MCF 10A (cell line): ENCODE measurements at regions not wholly inside any gene's neighbourhood (a gene's known extent, or its start where the extent isn't known, plus 50 kb on each side); places are given as distances from the start of the nearest gene placed in this dataset.

Experiments used
- BruUV-seq: library from RNA; stranded (reverse); fragments of 400-500 nt; replicated peaks from 2 replicates; lab custom pipeline; 2021; lab: Mats Ljungman, UMichigan
- CTCF ChIA-PET: fragments of 300-600 bp; sonication (Branson Sonifier 250); formaldehyde crosslinking; extraction: SDS; loops from one replicate; lab custom pipeline; 2021; ENCODE audit warnings: antibody characterized with exemption, inconsistent platforms; lab: Yijun Ruan, JAX
- POLR2A ChIA-PET: fragments of 300-600, 350-650 bp; sonication (Branson Sonifier 250); formaldehyde crosslinking; extraction: SDS; loops from one replicate; lab custom pipeline; 2020; ENCODE audit warnings: antibody characterized with exemption, inconsistent platforms; lab: Yijun Ruan, JAX
- DNase-seq: peaks from one replicate; pipeline ENCODE4 v3.0.0-alpha.2; 2018; ENCODE audit not compliant: unreplicated experiment
- H3K27ac Mint-ChIP-seq: one replicate; pipeline ENCODE4 v1.8.0; 2022; ENCODE audit warnings: mild to moderate bottlenecking, low read depth, mixed read lengths; ENCODE audit not compliant: unreplicated experiment
- H3K27me3 Mint-ChIP-seq: one replicate; pipeline ENCODE4 v1.8.0; 2022; ENCODE audit warnings: mixed read lengths; ENCODE audit not compliant: insufficient read depth, unreplicated experiment
- H3K36me3 Mint-ChIP-seq: one replicate; pipeline ENCODE4 v1.8.0; 2022; ENCODE audit warnings: mild to moderate bottlenecking, moderate library complexity, mixed read lengths; ENCODE audit not compliant: insufficient read depth, unreplicated experiment
- H3K4me1 Mint-ChIP-seq: one replicate; pipeline ENCODE4 v1.8.0; 2022; ENCODE audit warnings: mixed read lengths; ENCODE audit not compliant: insufficient read depth, unreplicated experiment
- H3K4me3 Mint-ChIP-seq: one replicate; pipeline ENCODE4 v1.8.0; 2022; ENCODE audit warnings: mild to moderate bottlenecking, moderate library complexity, mixed read lengths; ENCODE audit not compliant: unreplicated experiment
- H3K9me3 Mint-ChIP-seq: one replicate; pipeline ENCODE4 v1.8.0; 2022; ENCODE audit warnings: mixed read lengths; ENCODE audit not compliant: unreplicated experiment
- CTCF ChIP-seq: fragments of 200-600 bp; IDR thresholded peaks from one replicate; pipeline ENCODE4 v1.8.0; 2022; ENCODE audit warnings: antibody characterized with exemption, mild to moderate bottlenecking; ENCODE audit not compliant: unreplicated experiment
- intact Hi-C: fragments of 100-400 bp; cut with micrococcal nuclease; formaldehyde crosslinking; loops from 2 replicates; pipeline ENCODE4 v1.14.1; 2022

GRCh38 chr7:96612034-96612433 is 97.6 kb downstream of the SEM1 start:
- no peak for TF ChIP-seq CTCF
- no peak for DNase-seq
- Mint-ChIP-seq H3K4me1 (no peaks in the 10 kb centered on the region), H3K36me3 (no peaks in the 10 kb centered on the region), H3K4me3 (no peak overlapping the region), H3K9me3 (no peaks in the 10 kb centered on the region), H3K27ac (no peak overlapping the region), H3K27me3 (peaks cover 8% of the 10 kb centered on the region)
- intact Hi-C loops: no loop called here
- POLR2A ChIA-PET: interaction anchor here (0.5 kb wide), 1 partner anchor 8 kb away, joined by 3 read pairs; no protein-coding TSS in a partner anchor
- CTCF ChIA-PET: no interaction called here
- no TSS peak for BruUV-seq

GRCh38 chr7:96605045-96605716 is 104.5 kb downstream of the SEM1 start:
- intact Hi-C loops: no loop called here
- ChIA-PET CTCF (no interaction called here), POLR2A (no interaction called here)
- Mint-ChIP-seq H3K36me3 (no peaks in the 10 kb centered on the region), H3K4me3 (no peak overlapping the region), H3K4me1 (no peaks in the 10 kb centered on the region), H3K27ac (no peak overlapping the region), H3K27me3 (peaks cover 36% of the 10 kb centered on the region), H3K9me3 (no peaks in the 10 kb centered on the region)
- TF ChIP-seq CTCF: no peak
- DNase-seq: no peak
- no TSS peak for BruUV-seq

GRCh38 chr7:96599288-96599936 is 110.2 kb downstream of the SEM1 start:
- intact Hi-C loops: no loop called here
- no peaks in the 10 kb centered on the region for H3K36me3 Mint-ChIP-seq
- no peaks in the 10 kb centered on the region for H3K9me3 Mint-ChIP-seq
- no peaks in the 10 kb centered on the region for H3K4me1 Mint-ChIP-seq
- no peak overlapping the region for H3K27ac Mint-ChIP-seq
- no TSS peak for BruUV-seq
- no peak overlapping the region for H3K4me3 Mint-ChIP-seq
- DNase-seq: no peak
- H3K27me3 Mint-ChIP-seq: peaks cover 48% of the 10 kb centered on the region
- TF ChIP-seq CTCF: no peak
- POLR2A ChIA-PET: no interaction called here
- CTCF ChIA-PET: interaction anchor here (0.6 kb wide), 2 partner anchors 34 to 1421 kb away, joined by 3 to 4 read pairs; no protein-coding TSS in a partner anchor

- POLR2A ChIA-PET: no interaction called here
- no peak for TF ChIP-seq CTCF
- CTCF ChIA-PET: interaction anchor here (0.6 to 0.7 kb wide), 2 partner anchors 51 to 1011 kb away, joined by 3 read pairs; no protein-coding TSS in a partner anchor
- intact Hi-C loops: no loop called here
- Mint-ChIP-seq H3K4me1 (no peaks in the 10 kb centered on the region), H3K27me3 (peaks cover 44% of the 10 kb centered on the region), H3K4me3 (no peak overlapping the region), H3K36me3 (no peaks in the 10 kb centered on the region), H3K9me3 (no peaks in the 10 kb centered on the region), H3K27ac (no peak overlapping the region)
- no peak for DNase-seq
- no TSS peak for BruUV-seq
Observed at GRCh38 chr7:96598421-96598820, 111.2 kb downstream of the SEM1 start.
